ENCODE measurements at regions not wholly inside any gene's neighbourhood (a gene's known extent, or its start where the extent isn't known, plus 50 kb on each side); places are given as distances from the start of the nearest gene placed in this dataset.

- H3K9me3 ChIP-seq: no peaks in the 10 kb centered on the region
- no peak for DNase-seq (ENCODE audit: low spot score)
- H3K4me1 ChIP-seq: no peaks in the 10 kb centered on the region
- no peak for TF ChIP-seq CTCF (IDR thresholded peaks at IDR 0.05)
- no peaks in the 10 kb centered on the region for H3K36me3 ChIP-seq
- H3K27ac ChIP-seq: no peak overlapping the region
- H3K27me3 ChIP-seq: no peaks in the 10 kb centered on the region
- no peak overlapping the region for H3K4me3 ChIP-seq
These were observed 164.1 kb upstream of the NSMCE3 start for GRCh38 chr15:29433507-29434248.

- no peak overlapping the region for H3K27ac ChIP-seq
- no peaks in the 10 kb centered on the region for H3K9me3 ChIP-seq
- no peak overlapping the region for H3K4me3 ChIP-seq
- TF ChIP-seq CTCF (IDR thresholded peaks at IDR 0.05): no peak
- H3K36me3 ChIP-seq: no peaks in the 10 kb centered on the region
- no peak for DNase-seq (ENCODE audit: low spot score)
- no peaks in the 10 kb centered on the region for H3K4me1 ChIP-seq
- H3K27me3 ChIP-seq: no peaks in the 10 kb centered on the region
These were observed 163.4 kb upstream of the NSMCE3 start for GRCh38 chr15:29433050-29433318.

- H3K27ac ChIP-seq: no peak overlapping the region
- H3K4me3 ChIP-seq: no peak overlapping the region
- H3K36me3 ChIP-seq: no peaks in the 10 kb centered on the region
- H3K4me1 ChIP-seq: no peaks in the 10 kb centered on the region
- no peaks in the 10 kb centered on the region for H3K9me3 ChIP-seq
- TF ChIP-seq CTCF (IDR thresholded peaks at IDR 0.05): no peak
- peak; percentile 50 for DNase-seq (ENCODE audit: low spot score)
- no peaks in the 10 kb centered on the region for H3K27me3 ChIP-seq
These were observed 162.8 kb upstream of the NSMCE3 start for GRCh38 chr15:29432191-29433049.

DNA sequence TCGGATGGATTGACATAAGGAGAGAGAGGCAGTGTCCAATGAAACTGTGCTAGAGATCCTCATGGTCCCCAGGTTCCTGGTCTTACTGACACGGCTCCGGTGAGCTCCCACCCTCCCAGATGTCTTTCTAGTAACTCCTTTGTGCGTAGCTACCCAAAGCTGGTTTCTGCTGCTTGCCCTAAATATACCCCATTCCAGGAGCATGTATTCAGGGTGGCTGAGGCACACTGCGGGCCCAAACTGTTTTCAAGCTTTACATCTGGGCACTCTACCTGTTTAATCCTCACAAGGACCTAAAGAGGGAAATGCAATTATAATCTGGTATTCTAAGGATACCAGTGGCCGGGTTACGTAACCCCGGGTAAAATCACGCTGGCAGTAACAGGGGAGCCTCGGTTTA, 161.2 kb upstream of the NSMCE3 start:
- no peak for DNase-seq (ENCODE audit: low spot score)
- Histone ChIP-seq H3K27me3 (no peaks in the 10 kb centered on the region), H3K4me1 (no peaks in the 10 kb centered on the region), H3K27ac (no peak overlapping the region), H3K4me3 (no peak overlapping the region), H3K9me3 (no peaks in the 10 kb centered on the region), H3K36me3 (no peaks in the 10 kb centered on the region)
- TF ChIP-seq CTCF (IDR thresholded peaks at IDR 0.05): no peak

GRCh38 chr15:29430124-29430523, 160.5 kb upstream of the NSMCE3 start:
- no peaks in the 10 kb centered on the region for H3K27me3 ChIP-seq
- H3K4me1 ChIP-seq: no peaks in the 10 kb centered on the region
- TF ChIP-seq CTCF (IDR thresholded peaks at IDR 0.05): no peak
- no peak for DNase-seq (ENCODE audit: low spot score)
- H3K4me3 ChIP-seq: no peak overlapping the region
- H3K36me3 ChIP-seq: no peaks in the 10 kb centered on the region
- H3K27ac ChIP-seq: no peak overlapping the region
- H3K9me3 ChIP-seq: no peaks in the 10 kb centered on the region
